ENCODE measurements at regions not wholly inside any gene's neighbourhood (a gene's known extent, or its start where the extent isn't known, plus 50 kb on each side); places are given as distances from the start of the nearest gene placed in this dataset.
"Not testable (repeated sequence)": the region's sequence is repeated elsewhere in the genome, so short reads cannot be mapped to it uniquely, and the experiment has no call there.

- TF ChIP-seq CTCF (conservative IDR thresholded peaks at IDR 0.05; ENCODE audit: low read length): no peak
- no peak for DNase-seq (ENCODE audit: low read depth)
- no peak overlapping the region for H3K4me3 ChIP-seq (ENCODE audit: low read length)
Observed at GRCh38 chr10:2772816-2773631, 294.3 kb upstream of the PFKP start.

GRCh38 chr10:2772135-2772534 lies 295.2 kb upstream of the PFKP start:
- DNase-seq (ENCODE audit: low read depth): no peak
- no peak overlapping the region for H3K4me3 ChIP-seq (ENCODE audit: low read length)
- no peak for TF ChIP-seq CTCF (conservative IDR thresholded peaks at IDR 0.05; ENCODE audit: low read length)

DNA sequence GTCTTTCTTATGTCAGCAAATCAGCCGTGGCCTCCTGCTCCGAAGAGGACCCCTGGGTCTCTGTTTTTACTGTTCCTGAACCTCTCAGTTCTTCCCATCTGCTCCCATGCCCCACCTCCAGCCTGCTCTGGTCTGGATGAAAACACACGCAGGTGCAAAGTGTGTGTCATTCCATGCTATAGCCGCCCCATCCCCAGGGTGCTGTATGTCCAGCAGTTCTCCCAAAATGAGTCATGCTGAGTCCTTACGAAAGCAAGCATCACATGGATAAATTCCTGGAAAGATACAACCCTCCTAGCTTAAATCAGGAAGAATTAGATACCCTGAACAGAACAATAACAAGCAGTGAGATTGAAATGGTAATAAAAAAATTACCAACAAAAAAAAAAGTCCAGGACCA lies 300.1 kb upstream of the PFKP start:
- not testable (repeated sequence) for DNase-seq (ENCODE audit: low read depth); H3K4me3 ChIP-seq (ENCODE audit: low read length)

DNA sequence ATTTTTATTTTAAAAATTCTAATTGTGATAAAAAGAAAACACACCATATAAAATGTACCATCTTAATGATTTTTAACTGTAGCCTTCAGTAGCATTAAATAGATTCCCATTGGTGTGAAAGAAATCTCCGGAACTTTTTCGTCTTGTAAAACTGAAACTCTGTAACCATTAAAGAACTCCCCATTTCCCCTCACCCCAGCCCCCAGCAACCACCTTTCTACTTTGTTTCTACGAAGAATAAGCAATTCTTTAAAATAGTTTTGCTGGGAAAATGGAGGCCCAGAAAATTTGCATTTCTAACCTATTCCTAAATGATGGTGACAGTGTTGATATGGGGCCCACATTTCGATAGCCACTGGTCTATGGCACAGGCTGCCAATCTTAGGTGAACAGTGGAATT lies 305.4 kb upstream of the PFKP start:
- TF ChIP-seq CTCF (conservative IDR thresholded peaks at IDR 0.05; ENCODE audit: low read length): no peak
- H3K4me3 ChIP-seq (ENCODE audit: low read length): no peak overlapping the region
- DNase-seq (ENCODE audit: low read depth): no peak

DNA sequence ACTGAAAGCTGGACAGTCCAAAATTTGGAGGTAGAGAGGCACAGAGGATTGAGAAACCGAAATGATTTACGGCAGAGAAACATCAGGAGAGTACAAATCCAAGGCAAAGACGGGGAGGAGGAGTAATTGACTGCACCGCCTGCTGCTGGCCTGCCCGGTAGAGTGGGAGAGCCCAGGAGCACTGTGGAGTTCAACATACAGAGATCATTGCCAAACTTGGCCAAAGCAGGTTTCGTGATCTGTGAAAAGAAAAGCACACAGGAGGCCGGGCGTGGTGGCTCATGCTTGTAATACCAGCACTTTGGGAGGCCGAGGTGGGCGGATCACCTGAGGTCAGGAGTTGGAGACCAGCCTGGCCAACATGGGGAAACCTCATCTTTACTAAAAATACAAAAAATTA lies 306.0 kb upstream of the PFKP start:
- TF ChIP-seq CTCF (conservative IDR thresholded peaks at IDR 0.05; ENCODE audit: low read length): no peak
- H3K4me3 ChIP-seq (ENCODE audit: low read length): no peak overlapping the region
- DNase-seq (ENCODE audit: low read depth): no peak

DNA sequence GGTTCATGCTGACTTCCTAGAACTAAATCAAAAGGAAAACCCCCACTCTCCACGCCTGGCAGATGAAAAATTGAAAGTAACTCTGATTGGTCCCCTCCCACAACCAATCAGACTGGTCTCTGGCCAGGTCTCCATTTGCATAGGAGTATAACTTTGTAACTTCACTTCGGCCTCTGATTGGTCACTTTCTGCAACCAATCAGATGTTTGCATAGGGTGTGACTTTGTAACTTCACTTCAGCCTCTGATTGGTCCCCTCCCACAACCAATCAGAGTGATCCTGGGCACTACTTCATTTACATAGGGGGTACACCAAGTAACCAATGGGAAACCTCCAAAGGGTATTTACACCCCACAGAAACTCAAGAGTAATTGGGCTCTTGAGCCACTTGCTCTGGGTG lies 306.6 kb upstream of the PFKP start:
- no peak for TF ChIP-seq CTCF (conservative IDR thresholded peaks at IDR 0.05; ENCODE audit: low read length)
- H3K4me3 ChIP-seq (ENCODE audit: low read length): no peak overlapping the region
- DNase-seq (ENCODE audit: low read depth): no peak

DNA sequence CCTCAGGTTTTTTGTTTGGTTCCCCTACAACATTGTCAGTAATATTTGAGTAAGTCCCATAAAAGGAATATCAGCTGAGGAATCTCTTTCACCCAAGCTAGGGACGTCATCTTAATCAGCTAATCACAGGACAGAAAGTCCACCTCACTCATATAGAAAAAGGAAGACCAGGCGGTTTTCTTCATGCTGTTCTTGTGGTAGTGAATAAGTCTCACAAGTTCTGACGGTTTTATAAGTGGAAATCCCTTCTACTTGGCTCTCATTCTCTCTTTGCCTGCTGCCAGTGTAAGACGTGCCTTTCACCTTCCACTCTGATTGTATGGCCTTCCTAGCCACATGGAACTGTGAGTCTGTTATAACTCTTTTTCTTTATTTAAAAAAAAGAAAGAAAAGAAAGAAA lies 308.1 kb upstream of the PFKP start:
- H3K4me3 ChIP-seq (ENCODE audit: low read length): no peak overlapping the region
- DNase-seq (ENCODE audit: low read depth): no peak
- no peak for TF ChIP-seq CTCF (conservative IDR thresholded peaks at IDR 0.05; ENCODE audit: low read length)

Measured in AG10803 (cell line).